Ascending aorta (tissue), 2 donors: ENCODE measurements at regions not wholly inside any gene's neighbourhood (a gene's known extent, or its start where the extent isn't known, plus 50 kb on each side); places are given as distances from the start of the nearest gene placed in this dataset.

ENCODE experiments used
- DNase-seq, 2 donors: peaks; one replicate each; pipeline ENCODE4 v3.0.0-alpha.2; 2019; ENCODE audit warnings: low spot score in 2 of 2
- H3K27ac ChIP-seq, 2 donors: fragments of 200-600 bp; sonication (generic); one replicate each; pipeline ENCODE4 v1.5.1; 2016 to 2017; ENCODE audit warnings: mild to moderate bottlenecking in 1 of 2
- H3K27me3 ChIP-seq: fragments of 200-600 bp; sonication (generic); one replicate; pipeline ENCODE4 v1.5.1; 2017
- H3K36me3 ChIP-seq, 2 donors: fragments of 200-600 bp; sonication (generic); one replicate each; pipeline ENCODE4 v1.5.1; 2016
- H3K4me1 ChIP-seq, 2 donors: fragments of 200-600 bp; sonication (generic); one replicate each; pipeline ENCODE4 v1.5.1; 2016 to 2017; ENCODE audit warnings: mild to moderate bottlenecking in 1 of 2
- H3K4me3 ChIP-seq, 2 donors: fragments of 200-600 bp; sonication (generic); one replicate each; pipeline ENCODE4 v1.5.1; 2016 to 2017; ENCODE audit warnings: mild to moderate bottlenecking in 1 of 2
- H3K9me3 ChIP-seq, 2 donors: fragments of 200-600 bp; sonication (generic); one replicate each; pipeline ENCODE4 v1.5.1; 2016
- intact Hi-C: fragments of 100-400 bp; cut with DNase I; formaldehyde crosslinking; loops from one replicate; pipeline ENCODE4 v1.15.1; 2023
- TF ChIP-seq, protein P1 (sequence below), 3 experiments: fragments of 200-600 bp in 2 of 3; fragments of 450-650 bp in 1 of 3; sonication (generic) in 2 of 3; IDR thresholded peaks; one replicate each; pipeline ENCODE4 v1.5.1; 2016 to 2019; ENCODE audit warnings: antibody characterized with exemption in 3 of 3, mild to moderate bottlenecking in 1 of 3, moderate library complexity in 1 of 3

DNA sequence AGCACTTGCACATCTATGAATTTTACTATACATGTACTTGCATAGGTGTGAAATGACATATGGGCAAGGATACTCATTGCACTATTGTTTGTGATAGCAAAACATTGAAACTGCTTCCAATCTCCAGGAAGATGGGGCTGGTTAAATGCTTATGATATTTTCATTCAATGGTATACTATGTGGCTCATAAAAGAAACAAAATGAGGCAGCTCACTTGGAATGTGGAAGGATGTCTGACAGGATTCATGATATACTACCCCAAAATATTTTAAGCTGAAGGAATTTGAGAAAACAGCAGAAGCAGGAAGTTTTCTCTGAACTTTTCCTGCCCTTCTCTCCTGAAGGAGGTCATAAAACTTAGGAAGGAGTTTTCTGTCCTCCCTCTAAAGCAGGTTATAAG is 99.6 kb upstream of the CAST start:
- intact Hi-C loops, result no loop called here
- Histone ChIP-seq H3K36me3 (no peaks in the 10 kb centered on the region), H3K27ac (no peak overlapping the region)

DNA sequence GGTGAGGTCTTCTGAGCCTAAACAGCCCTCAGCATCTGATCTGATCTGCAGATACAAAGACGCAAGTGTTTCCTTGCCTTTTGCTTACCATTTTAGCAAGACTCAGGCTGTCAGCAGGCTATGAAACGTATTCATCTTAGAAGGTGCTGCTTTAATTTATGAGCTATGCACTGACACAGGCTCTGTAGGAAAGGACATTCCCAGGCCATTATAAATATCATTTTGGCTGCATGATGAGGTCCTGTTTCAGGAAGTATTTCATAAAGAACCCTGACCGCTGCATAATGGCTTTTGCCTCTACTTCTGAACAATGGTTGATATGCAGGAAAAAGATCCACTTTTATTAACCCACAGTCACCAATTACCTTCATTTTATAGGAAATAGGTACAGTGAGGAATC is 98.4 kb upstream of the CAST start:
- TF ChIP-seq, protein P1, sequence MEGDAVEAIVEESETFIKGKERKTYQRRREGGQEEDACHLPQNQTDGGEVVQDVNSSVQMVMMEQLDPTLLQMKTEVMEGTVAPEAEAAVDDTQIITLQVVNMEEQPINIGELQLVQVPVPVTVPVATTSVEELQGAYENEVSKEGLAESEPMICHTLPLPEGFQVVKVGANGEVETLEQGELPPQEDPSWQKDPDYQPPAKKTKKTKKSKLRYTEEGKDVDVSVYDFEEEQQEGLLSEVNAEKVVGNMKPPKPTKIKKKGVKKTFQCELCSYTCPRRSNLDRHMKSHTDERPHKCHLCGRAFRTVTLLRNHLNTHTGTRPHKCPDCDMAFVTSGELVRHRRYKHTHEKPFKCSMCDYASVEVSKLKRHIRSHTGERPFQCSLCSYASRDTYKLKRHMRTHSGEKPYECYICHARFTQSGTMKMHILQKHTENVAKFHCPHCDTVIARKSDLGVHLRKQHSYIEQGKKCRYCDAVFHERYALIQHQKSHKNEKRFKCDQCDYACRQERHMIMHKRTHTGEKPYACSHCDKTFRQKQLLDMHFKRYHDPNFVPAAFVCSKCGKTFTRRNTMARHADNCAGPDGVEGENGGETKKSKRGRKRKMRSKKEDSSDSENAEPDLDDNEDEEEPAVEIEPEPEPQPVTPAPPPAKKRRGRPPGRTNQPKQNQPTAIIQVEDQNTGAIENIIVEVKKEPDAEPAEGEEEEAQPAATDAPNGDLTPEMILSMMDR (IDR thresholded peaks at IDR 0.05), result no peak
- H3K4me3 ChIP-seq, result no peak overlapping the region
- no peaks in the 10 kb centered on the region for H3K4me1 ChIP-seq
- intact Hi-C loops, result no loop called here
- no peak overlapping the region for H3K27ac ChIP-seq
- no peaks in the 10 kb centered on the region for H3K27me3 ChIP-seq
- H3K9me3 ChIP-seq, result no peaks in the 10 kb centered on the region
- no peaks in the 10 kb centered on the region for H3K36me3 ChIP-seq
- no peak for DNase-seq

More for the DNA sequence above, 99.6 kb upstream of the CAST start:
- no peak overlapping the region for H3K4me3 ChIP-seq
- TF ChIP-seq, protein P1 (IDR thresholded peaks at IDR 0.05), result no peak
- no peak for DNase-seq
- no peaks in the 10 kb centered on the region for H3K9me3 ChIP-seq
- H3K4me1 ChIP-seq, result no peaks in the 10 kb centered on the region
- no peaks in the 10 kb centered on the region for H3K27me3 ChIP-seq

DNA sequence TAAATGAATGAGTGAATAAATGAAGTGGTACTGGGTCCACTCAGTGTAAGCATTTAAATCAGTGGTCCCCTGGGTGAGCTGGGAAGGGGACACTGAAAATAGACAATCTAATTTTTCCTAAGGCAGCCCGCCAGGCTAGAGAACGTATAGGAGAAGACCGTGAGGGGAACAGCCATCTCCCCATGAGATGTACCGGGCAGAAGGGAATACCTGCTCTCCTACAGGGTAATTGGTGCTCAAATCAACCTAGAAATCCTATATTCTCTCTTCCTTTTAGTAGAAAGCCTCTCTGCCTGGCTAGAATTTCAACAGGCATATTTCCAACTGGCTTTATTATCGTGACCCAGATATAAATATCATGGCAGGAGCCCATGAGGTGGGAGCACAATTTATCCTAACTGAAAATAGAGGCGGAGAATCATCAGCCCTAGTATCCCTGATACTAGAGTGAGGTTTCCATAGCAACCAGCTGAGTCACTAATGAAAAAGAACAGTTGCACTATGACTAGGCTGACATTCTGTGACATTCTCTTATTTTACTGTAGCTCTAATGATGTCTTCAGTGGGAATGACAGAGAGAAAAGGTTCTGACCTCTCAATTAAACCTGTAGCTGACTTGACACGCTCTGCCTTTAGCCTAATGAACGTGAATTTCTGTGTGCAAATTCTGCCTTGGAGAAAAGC is 96.5 kb upstream of the CAST start:
- TF ChIP-seq, protein P1 (IDR thresholded peaks at IDR 0.05), result no peak
- no peak overlapping the region for H3K27ac ChIP-seq
- H3K9me3 ChIP-seq, result no peaks in the 10 kb centered on the region
- no peaks in the 10 kb centered on the region for H3K4me1 ChIP-seq
- no peak for DNase-seq
- no peaks in the 10 kb centered on the region for H3K36me3 ChIP-seq
- no peak overlapping the region for H3K4me3 ChIP-seq
- intact Hi-C loops, result no loop called here
- no peaks in the 10 kb centered on the region for H3K27me3 ChIP-seq

DNA sequence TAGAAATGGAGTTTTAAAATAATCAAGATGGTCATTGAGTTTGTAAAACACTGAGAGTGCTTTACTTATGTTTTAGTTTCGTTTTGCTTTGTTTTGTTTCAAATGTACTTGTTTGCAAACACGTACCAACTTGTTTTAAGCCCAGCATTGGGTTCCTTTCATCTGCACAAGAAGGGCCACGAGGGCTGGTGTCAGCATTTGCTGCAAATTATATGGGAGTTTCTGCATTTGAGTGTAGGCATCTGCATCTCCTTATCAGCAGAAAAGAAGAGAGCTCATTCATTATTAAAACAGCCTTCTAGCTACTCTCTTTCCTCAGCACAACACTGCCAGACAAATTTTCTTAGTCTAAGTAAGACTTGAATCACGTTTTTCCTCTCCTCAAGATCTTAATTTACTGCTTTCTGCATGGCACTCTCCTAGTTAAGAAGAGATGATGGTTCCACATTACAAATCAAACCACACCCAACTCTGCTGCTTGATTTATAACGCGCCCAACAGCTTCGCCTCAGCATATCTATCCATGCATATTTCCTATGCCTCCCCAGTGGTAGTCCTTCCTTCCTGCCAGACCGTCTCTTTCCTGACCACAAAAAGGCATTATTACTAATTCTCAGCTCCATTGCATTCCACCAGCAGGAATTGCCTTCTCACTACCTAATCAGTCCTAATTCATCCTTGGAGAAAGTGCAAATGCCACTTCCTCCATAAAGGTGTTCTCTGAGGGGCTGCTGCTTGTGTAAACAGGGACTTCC is 95.2 kb upstream of the CAST start:
- Histone ChIP-seq H3K27me3 (no peaks in the 10 kb centered on the region), H3K27ac (no peak overlapping the region), H3K36me3 (no peaks in the 10 kb centered on the region), H3K9me3 (no peaks in the 10 kb centered on the region), H3K4me3 (no peak overlapping the region), H3K4me1 (no peaks in the 10 kb centered on the region)
- no peak for DNase-seq
- TF ChIP-seq, protein P1 (IDR thresholded peaks at IDR 0.05), result no peak
- intact Hi-C loops, result no loop called here

DNA sequence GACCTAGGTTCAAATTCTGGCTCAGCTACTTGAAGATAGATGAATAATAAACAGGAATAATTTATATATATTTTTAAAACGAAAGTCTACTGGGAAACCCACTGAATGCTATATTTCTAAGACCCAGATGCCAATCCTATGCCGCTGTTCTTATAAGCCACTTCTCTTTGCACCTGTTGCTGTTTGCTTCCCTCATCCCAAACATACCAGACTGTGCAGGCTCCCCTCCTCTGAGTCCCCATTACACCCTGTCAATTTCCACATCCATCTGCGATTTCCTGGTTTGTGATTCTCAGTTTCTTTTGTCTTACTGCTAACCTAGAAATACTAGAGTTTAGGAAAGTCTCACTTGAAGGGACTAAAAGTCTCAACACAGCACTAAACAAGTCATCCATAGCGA is 92.8 kb upstream of the CAST start:
- Histone ChIP-seq H3K4me3 (no peak overlapping the region), H3K27me3 (no peaks in the 10 kb centered on the region), H3K4me1 (no peaks in the 10 kb centered on the region), H3K9me3 (no peaks in the 10 kb centered on the region), H3K36me3 (no peaks in the 10 kb centered on the region), H3K27ac (no peak overlapping the region)
- TF ChIP-seq, protein P1 (IDR thresholded peaks at IDR 0.05), result no peak
- intact Hi-C loops, result no loop called here
- no peak for DNase-seq
